ENCODE measurements at regions not wholly inside any gene's neighbourhood (a gene's known extent, or its start where the extent isn't known, plus 50 kb on each side); places are given as distances from the start of the nearest gene placed in this dataset.

- H3K4me1 ChIP-seq: no peaks in the 10 kb centered on the region
- no peak overlapping the region for H3K4me3 ChIP-seq
- intact Hi-C loops (cut with micrococcal nuclease): no loop called here
- H3K9me3 ChIP-seq (replicated peaks): no peaks in the 10 kb centered on the region
- no peak for DNase-seq
- no peaks in the 10 kb centered on the region for H3K27me3 ChIP-seq (ENCODE audit: low read depth)
- H3K27ac ChIP-seq (replicated peaks): no peak overlapping the region
- no peaks in the 10 kb centered on the region for H3K36me3 ChIP-seq
- no peak for TF ChIP-seq CTCF (IDR thresholded peaks at IDR 0.05; ENCODE audit: borderline replicate concordance)
These were observed 229.0 kb upstream of the LRIG1 start for GRCh38 chr3:66729687-66730393.

DNA sequence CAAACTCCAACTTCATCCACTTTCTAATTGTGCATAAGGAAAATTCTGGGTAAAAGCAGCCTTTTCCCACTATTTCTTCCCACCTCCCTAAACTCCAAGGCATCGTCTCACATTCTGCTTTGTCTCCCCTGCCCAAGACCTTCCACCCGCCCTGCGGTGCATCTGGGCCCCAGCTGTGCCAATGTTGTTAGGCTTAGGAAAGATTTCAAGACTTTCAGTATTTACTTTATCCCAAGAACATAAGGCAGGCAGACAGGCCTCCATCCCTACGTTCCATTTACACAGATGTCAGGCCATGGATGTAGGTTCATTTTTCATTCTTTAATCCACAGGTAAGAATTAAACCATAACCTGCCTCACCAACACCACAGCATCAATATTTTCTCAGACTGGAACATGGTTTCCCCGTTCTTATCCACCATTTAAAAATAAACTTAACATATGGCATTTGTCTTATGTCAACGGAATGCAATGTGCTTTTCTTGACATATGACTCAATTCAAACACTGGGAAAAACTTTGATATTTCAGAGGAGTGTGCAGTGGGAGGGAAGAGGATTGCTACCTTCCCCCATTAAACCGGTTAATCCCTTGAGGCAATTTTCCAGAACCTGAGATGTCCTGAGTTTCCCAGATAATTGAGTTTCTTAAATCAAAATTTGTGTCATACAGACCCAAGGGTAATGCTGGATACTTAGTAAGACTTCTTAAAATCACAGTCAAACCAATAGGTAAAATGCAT lies 238.0 kb upstream of the LRIG1 start:
- no peaks in the 10 kb centered on the region for H3K9me3 ChIP-seq (replicated peaks)
- H3K4me3 ChIP-seq: no peak overlapping the region
- DNase-seq: no peak
- H3K36me3 ChIP-seq: no peaks in the 10 kb centered on the region
- no peak for TF ChIP-seq CTCF (IDR thresholded peaks at IDR 0.05; ENCODE audit: borderline replicate concordance)
- no peak overlapping the region for H3K27ac ChIP-seq (replicated peaks)
- intact Hi-C loops (cut with micrococcal nuclease): no loop called here
- no peaks in the 10 kb centered on the region for H3K27me3 ChIP-seq (ENCODE audit: low read depth)
- H3K4me1 ChIP-seq: no peaks in the 10 kb centered on the region

GRCh38 chr3:66740260-66740659 lies 239.4 kb upstream of the LRIG1 start:
- no peak for TF ChIP-seq CTCF (IDR thresholded peaks at IDR 0.05; ENCODE audit: borderline replicate concordance)
- no peaks in the 10 kb centered on the region for H3K4me1 ChIP-seq
- no peaks in the 10 kb centered on the region for H3K36me3 ChIP-seq
- no peaks in the 10 kb centered on the region for H3K27me3 ChIP-seq (ENCODE audit: low read depth)
- DNase-seq: no peak
- intact Hi-C loops (cut with micrococcal nuclease): no loop called here
- H3K27ac ChIP-seq (replicated peaks): no peak overlapping the region
- no peak overlapping the region for H3K4me3 ChIP-seq
- H3K9me3 ChIP-seq (replicated peaks): no peaks in the 10 kb centered on the region

- DNase-seq: no peak
- Histone ChIP-seq H3K4me3 (no peak overlapping the region), H3K9me3 (replicated peaks) (no peaks in the 10 kb centered on the region), H3K4me1 (no peaks in the 10 kb centered on the region), H3K27me3 (ENCODE audit: low read depth) (no peaks in the 10 kb centered on the region), H3K27ac (replicated peaks) (no peak overlapping the region), H3K36me3 (no peaks in the 10 kb centered on the region)
- intact Hi-C loops (cut with micrococcal nuclease): no loop called here
- no peak for TF ChIP-seq CTCF (IDR thresholded peaks at IDR 0.05; ENCODE audit: borderline replicate concordance)
These were observed 243.7 kb upstream of the LRIG1 start for GRCh38 chr3:66744521-66744920.

GRCh38 chr3:66744986-66745385 lies 244.2 kb upstream of the LRIG1 start:
- Histone ChIP-seq H3K4me3 (no peak overlapping the region), H3K27ac (replicated peaks) (no peak overlapping the region), H3K9me3 (replicated peaks) (no peaks in the 10 kb centered on the region), H3K36me3 (no peaks in the 10 kb centered on the region), H3K4me1 (no peaks in the 10 kb centered on the region), H3K27me3 (ENCODE audit: low read depth) (no peaks in the 10 kb centered on the region)
- intact Hi-C loops (cut with micrococcal nuclease): no loop called here
- no peak for DNase-seq
- TF ChIP-seq CTCF (IDR thresholded peaks at IDR 0.05; ENCODE audit: borderline replicate concordance): no peak

Data from left ventricle myocardium inferior (tissue), 1 donor.